ENCODE measurements at regions not wholly inside any gene's neighbourhood (a gene's known extent, or its start where the extent isn't known, plus 50 kb on each side); places are given as distances from the start of the nearest gene placed in this dataset.

DNA sequence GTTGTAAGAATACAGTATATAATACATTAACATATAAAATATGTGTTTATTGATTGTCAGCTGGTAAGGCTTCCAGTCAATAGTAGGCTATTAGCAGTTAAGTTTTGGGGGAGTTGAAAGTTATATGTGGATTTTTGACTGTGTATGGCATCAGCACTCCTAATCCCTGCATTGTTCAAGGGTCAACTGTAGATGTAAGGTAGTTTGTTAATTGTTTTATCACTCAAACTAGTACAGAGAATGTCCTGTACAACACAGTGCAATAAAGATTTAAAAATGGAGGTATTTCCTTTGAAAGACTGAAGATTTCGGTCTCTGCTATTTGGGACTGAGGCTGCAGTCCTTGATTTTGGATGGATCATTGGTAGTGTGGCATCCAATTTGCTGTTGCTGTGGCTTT is 484.4 kb downstream of the KDM4C start:
- Histone ChIP-seq H3K4me3 (ENCODE audit: low read depth, low read length) (no peak overlapping the region), H3K9me3 (ENCODE audit: severe bottlenecking) (no peaks in the 10 kb centered on the region), H3K27ac (no peak overlapping the region), H3K27me3 (ENCODE audit: insufficient read depth, low read depth, severe bottlenecking) (no peaks in the 10 kb centered on the region), H3K36me3 (no peaks in the 10 kb centered on the region)
- DNase-seq: no peak
- TF ChIP-seq, protein P1, sequence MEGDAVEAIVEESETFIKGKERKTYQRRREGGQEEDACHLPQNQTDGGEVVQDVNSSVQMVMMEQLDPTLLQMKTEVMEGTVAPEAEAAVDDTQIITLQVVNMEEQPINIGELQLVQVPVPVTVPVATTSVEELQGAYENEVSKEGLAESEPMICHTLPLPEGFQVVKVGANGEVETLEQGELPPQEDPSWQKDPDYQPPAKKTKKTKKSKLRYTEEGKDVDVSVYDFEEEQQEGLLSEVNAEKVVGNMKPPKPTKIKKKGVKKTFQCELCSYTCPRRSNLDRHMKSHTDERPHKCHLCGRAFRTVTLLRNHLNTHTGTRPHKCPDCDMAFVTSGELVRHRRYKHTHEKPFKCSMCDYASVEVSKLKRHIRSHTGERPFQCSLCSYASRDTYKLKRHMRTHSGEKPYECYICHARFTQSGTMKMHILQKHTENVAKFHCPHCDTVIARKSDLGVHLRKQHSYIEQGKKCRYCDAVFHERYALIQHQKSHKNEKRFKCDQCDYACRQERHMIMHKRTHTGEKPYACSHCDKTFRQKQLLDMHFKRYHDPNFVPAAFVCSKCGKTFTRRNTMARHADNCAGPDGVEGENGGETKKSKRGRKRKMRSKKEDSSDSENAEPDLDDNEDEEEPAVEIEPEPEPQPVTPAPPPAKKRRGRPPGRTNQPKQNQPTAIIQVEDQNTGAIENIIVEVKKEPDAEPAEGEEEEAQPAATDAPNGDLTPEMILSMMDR (IDR thresholded peaks at IDR 0.05; ENCODE audit: low read depth, low read length): no peak

DNA sequence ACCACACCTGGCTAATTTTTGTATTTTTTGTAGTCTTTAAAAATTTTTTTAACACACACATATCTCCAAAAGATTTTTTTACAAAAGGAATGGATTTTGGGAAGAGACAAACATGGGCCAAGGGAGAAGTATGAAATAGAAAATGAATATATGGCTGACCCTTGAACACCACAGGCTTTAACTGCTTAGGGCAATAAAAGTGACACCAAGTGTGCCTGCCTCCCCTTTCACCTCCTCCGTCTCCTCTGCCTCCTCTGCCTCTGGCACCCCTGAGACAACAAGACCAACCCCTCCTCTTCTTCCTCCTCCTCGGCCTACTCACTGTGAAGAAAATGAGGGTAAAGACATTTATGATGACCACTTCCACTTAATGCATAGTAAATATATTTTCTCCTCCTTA is 483.9 kb downstream of the KDM4C start:
- H3K27me3 ChIP-seq (ENCODE audit: insufficient read depth, low read depth, severe bottlenecking): no peaks in the 10 kb centered on the region
- TF ChIP-seq, protein P1 (IDR thresholded peaks at IDR 0.05; ENCODE audit: low read depth, low read length): no peak
- no peaks in the 10 kb centered on the region for H3K36me3 ChIP-seq
- no peaks in the 10 kb centered on the region for H3K9me3 ChIP-seq (ENCODE audit: severe bottlenecking)
- no peak overlapping the region for H3K4me3 ChIP-seq (ENCODE audit: low read depth, low read length)
- no peak for DNase-seq
- no peak overlapping the region for H3K27ac ChIP-seq

DNA sequence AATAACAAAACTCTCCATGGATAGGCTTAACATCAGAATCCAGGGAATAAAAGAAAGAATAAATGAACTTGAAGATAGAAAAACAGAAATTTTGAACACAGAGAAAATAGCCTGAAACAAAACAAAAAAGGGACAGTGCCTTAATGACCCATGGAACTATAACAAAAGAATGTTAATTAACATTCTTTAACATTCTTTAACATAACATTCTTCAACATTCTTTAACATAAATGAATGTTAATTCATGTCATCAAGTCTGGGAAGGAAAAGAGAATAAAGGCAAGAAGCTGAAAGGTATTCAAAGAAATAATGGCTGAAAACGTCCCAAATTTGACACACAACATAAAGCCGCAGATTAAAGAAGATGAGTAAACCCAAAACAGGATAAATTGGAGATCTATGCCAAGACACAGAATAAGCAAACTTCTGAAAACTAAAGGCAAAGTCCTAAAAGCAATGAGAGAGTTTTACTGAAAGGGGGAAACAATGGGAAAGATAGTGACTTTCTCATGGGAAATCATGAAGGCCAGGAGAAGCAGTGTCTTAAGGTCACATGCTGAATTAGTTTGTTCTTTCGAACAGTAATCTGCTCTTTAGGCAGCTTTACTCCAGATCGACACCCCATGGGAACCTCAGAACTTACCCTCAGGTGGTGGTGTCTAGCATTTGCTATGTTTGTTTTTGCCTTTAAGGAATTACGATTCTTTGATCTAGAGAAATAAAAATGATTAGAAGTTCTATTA is 483.0 kb downstream of the KDM4C start:
- Histone ChIP-seq H3K36me3 (no peaks in the 10 kb centered on the region), H3K9me3 (ENCODE audit: severe bottlenecking) (no peaks in the 10 kb centered on the region), H3K4me3 (ENCODE audit: low read depth, low read length) (no peak overlapping the region), H3K27ac (no peak overlapping the region), H3K27me3 (ENCODE audit: insufficient read depth, low read depth, severe bottlenecking) (no peaks in the 10 kb centered on the region)
- DNase-seq: no peak
- TF ChIP-seq, protein P1 (IDR thresholded peaks at IDR 0.05; ENCODE audit: low read depth, low read length): no peak

DNA sequence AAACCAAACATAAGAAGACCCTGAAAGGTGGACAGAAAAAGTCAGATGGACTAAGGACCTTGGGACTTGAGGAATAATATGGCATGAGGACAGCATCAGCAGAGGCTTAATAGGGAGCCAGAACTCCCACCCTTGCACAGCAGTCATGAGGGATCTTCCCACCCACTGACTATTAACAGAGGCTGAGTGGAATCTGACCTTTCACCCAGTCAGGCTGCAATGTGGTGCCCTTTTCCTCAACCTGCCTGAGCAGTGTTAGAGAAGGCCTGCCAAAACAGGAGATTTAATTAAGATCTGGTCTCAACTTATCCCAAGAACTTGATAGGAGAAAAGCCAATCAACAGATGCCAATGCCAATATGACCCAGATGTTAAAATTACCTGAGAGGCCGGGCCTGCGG is 481.9 kb downstream of the KDM4C start:
- no peaks in the 10 kb centered on the region for H3K36me3 ChIP-seq
- no peaks in the 10 kb centered on the region for H3K27me3 ChIP-seq (ENCODE audit: insufficient read depth, low read depth, severe bottlenecking)
- TF ChIP-seq, protein P1 (IDR thresholded peaks at IDR 0.05; ENCODE audit: low read depth, low read length): no peak
- DNase-seq: no peak
- H3K4me3 ChIP-seq (ENCODE audit: low read depth, low read length): no peak overlapping the region
- no peaks in the 10 kb centered on the region for H3K9me3 ChIP-seq (ENCODE audit: severe bottlenecking)
- H3K27ac ChIP-seq: no peak overlapping the region

DNA sequence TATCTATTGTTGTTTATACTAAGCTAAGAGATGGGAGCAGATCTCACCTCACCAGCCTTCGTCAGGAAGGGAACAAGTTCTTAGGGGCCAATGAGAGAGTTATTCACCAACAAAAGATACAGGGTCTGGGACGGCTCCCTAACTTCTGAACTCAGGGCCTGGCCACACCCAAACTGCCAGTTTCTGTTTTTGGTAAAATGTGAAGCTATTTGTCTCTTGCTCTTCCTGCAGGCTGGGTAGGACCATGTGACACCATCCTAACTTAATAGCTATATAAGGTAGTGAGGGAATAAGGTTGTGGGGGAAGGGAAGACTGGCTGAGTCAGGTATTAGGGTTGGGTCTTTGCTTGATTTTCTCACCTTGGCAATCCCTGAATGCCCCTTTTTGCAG is 480.5 kb downstream of the KDM4C start:
- H3K27ac ChIP-seq: no peak overlapping the region
- H3K27me3 ChIP-seq (ENCODE audit: insufficient read depth, low read depth, severe bottlenecking): no peaks in the 10 kb centered on the region
- TF ChIP-seq, protein P1 (IDR thresholded peaks at IDR 0.05; ENCODE audit: low read depth, low read length): no peak
- no peak for DNase-seq
- no peaks in the 10 kb centered on the region for H3K9me3 ChIP-seq (ENCODE audit: severe bottlenecking)
- no peak overlapping the region for H3K4me3 ChIP-seq (ENCODE audit: low read depth, low read length)
- no peaks in the 10 kb centered on the region for H3K36me3 ChIP-seq

All from WERI-Rb-1 (cell line).